Epithelial cell of esophagus (primary cell): ENCODE measurements at regions not wholly inside any gene's neighbourhood (a gene's known extent, or its start where the extent isn't known, plus 50 kb on each side); places are given as distances from the start of the nearest gene placed in this dataset.
"Not testable (repeated sequence)": the region's sequence is repeated elsewhere in the genome, so short reads cannot be mapped to it uniquely, and the experiment has no call there.

Experiments
- DNase-seq: peaks from one replicate; pipeline ENCODE4 v3.0.0; 2010; ENCODE audit warnings: low read depth
- H3K4me3 ChIP-seq: 2 replicates; pipeline ENCODE4 v1.5.1; 2011; ENCODE audit warnings: mild to moderate bottlenecking, low read length, control low read depth
- CTCF ChIP-seq: IDR thresholded peaks from 2 replicates; pipeline ENCODE4 v1.5.1; 2011; ENCODE audit warnings: low read depth, mild to moderate bottlenecking, low read length, control low read depth, inconsistent platforms; ENCODE audit not compliant: insufficient read depth; ENCODE audit errors: missing control alignments

GRCh38 chr11:69877235-69877634 lies 58.0 kb upstream of the FGF3 start:
- no peak for DNase-seq
- TF ChIP-seq CTCF: no peak
- no peak overlapping the region for H3K4me3 ChIP-seq

- not testable (repeated sequence) for DNase-seq, H3K4me3 ChIP-seq
These were observed 58.5 kb upstream of the FGF3 start for GRCh38 chr11:69877704-69878103.

GRCh38 chr11:69878144-69878883 lies 59.1 kb upstream of the FGF3 start:
- DNase-seq: no peak
- no peak overlapping the region for H3K4me3 ChIP-seq
- TF ChIP-seq CTCF: no peak

- no peak for DNase-seq
- no peak overlapping the region for H3K4me3 ChIP-seq
- no peak for TF ChIP-seq CTCF
These were observed 59.9 kb upstream of the FGF3 start for GRCh38 chr11:69878927-69879728.

- no peak for TF ChIP-seq CTCF
- DNase-seq: no peak
- no peak overlapping the region for H3K4me3 ChIP-seq
These were observed 60.5 kb upstream of the FGF3 start for GRCh38 chr11:69879729-69880005.

- TF ChIP-seq CTCF: no peak
- no peak overlapping the region for H3K4me3 ChIP-seq
- DNase-seq: no peak
These were observed 61.0 kb upstream of the FGF3 start for GRCh38 chr11:69880041-69880825.

GRCh38 chr11:69880826-69881445 lies 61.7 kb upstream of the FGF3 start:
- TF ChIP-seq CTCF: no peak
- H3K4me3 ChIP-seq: no peak overlapping the region
- DNase-seq: no peak
